Right cardiac atrium (tissue), 5 donors: ENCODE measurements at regions not wholly inside any gene's neighbourhood (a gene's known extent, or its start where the extent isn't known, plus 50 kb on each side); places are given as distances from the start of the nearest gene placed in this dataset.
"Not testable (repeated sequence)": the region's sequence is repeated elsewhere in the genome, so short reads cannot be mapped to it uniquely, and the experiment has no call there.

ENCODE experiments used
- ATAC-seq, 2 donors: fragments of 200-7000 bp; cut with Tn5 transposase; one replicate each; pipeline versions ENCODE4 v1.8.0 to v1.9.1; 2020; ENCODE audit warnings: moderate library complexity in 2 of 2, mild to moderate bottlenecking in 1 of 2
- DNase-seq, 3 donors: peaks; one replicate each; pipeline ENCODE4 v3.0.0-alpha.2; 2020
- H3K27ac ChIP-seq: one replicate; pipeline ENCODE4 v1.5.1; 2013; ENCODE audit warnings: mild to moderate bottlenecking, low read length, control low read depth, moderate library complexity
- H3K27me3 ChIP-seq: one replicate; pipeline ENCODE4 v1.6.1; 2013; ENCODE audit not compliant: control insufficient read depth, insufficient read depth
- H3K4me1 ChIP-seq: one replicate; pipeline ENCODE4 v1.6.1; 2013; ENCODE audit warnings: low read length; ENCODE audit not compliant: control insufficient read depth, insufficient read depth
- H3K4me3 ChIP-seq: one replicate; pipeline ENCODE4 v1.5.1; 2013; ENCODE audit warnings: low read length, control low read depth
- H3K9me3 ChIP-seq: one replicate; pipeline ENCODE4 v1.6.1; 2013; ENCODE audit warnings: low read length; ENCODE audit not compliant: control insufficient read depth
- WGBS: extraction: QIAGEN DNeasy Blood & Tissue Kit; methylation state at CpG from one replicate; pipeline ENCODE4 v1.1.7; 2013; 5-methylcytosine and 5-hydroxymethylcytosine counted together
- intact Hi-C, 4 donors: fragments of 100-400 bp; cut with DNase I; formaldehyde crosslinking; loops; one replicate each; pipeline versions ENCODE4 v1.11.0 to v1.14.0; 2022 to 2023
- donor health status: healthy with polysubstance abuse.
- donor health status: DM: no; HTN: yes; CAD: no.
- donor health status: DM: no; HTN: no; CAD: no.
- donor health status: DM: no; HTN: yes; CAD: no; lungs with severe emphysema.
- donor health status: DM: yes; HTN: yes; CAD: no.

- Histone ChIP-seq H3K27ac (no peak overlapping the region), H3K27me3 (no peaks in the 10 kb centered on the region), H3K4me1 (no peaks in the 10 kb centered on the region), H3K4me3 (no peak overlapping the region), H3K9me3 (no peaks in the 10 kb centered on the region)
- ATAC-seq (no peak), DNase-seq (no peak)
- intact Hi-C loops = no loop called here
- 64% methylated on average over 1 of the region's 1 CpG for WGBS
Observed at GRCh38 chr6:152811785-152812184, 61.2 kb downstream of the VIP start.

- Histone ChIP-seq H3K27ac (no peak overlapping the region), H3K4me1 (no peaks in the 10 kb centered on the region), H3K4me3 (no peak overlapping the region), H3K27me3 (no peaks in the 10 kb centered on the region), H3K9me3 (no peaks in the 10 kb centered on the region)
- DNase-seq (no peak), ATAC-seq (no peak)
- WGBS = 79% methylated on average over 5 of the region's 5 CpGs
- intact Hi-C loops = no loop called here
Observed at GRCh38 chr6:152815230-152815872, 64.8 kb downstream of the VIP start.

- intact Hi-C loops = no loop called here
- 50% methylated on average over 3 of the region's 3 CpGs for WGBS
- H3K9me3 ChIP-seq = no peaks in the 10 kb centered on the region
Observed at GRCh38 chr6:152816055-152816454, 65.5 kb downstream of the VIP start.

GRCh38 chr6:152821525-152821924 lies 70.9 kb downstream of the VIP start:
- Histone ChIP-seq H3K9me3 (no peaks in the 10 kb centered on the region), H3K27me3 (no peaks in the 10 kb centered on the region), H3K4me3 (no peak overlapping the region), H3K27ac (no peak overlapping the region), H3K4me1 (no peaks in the 10 kb centered on the region)
- intact Hi-C loops = no loop called here
- ATAC-seq = no peak
- WGBS = 43% methylated on average over 4 of the region's 4 CpGs
- DNase-seq = no peak

More at GRCh38 chr6:152816055-152816454, 65.5 kb downstream of the VIP start:
- Histone ChIP-seq H3K27me3 (no peaks in the 10 kb centered on the region), H3K27ac (no peak overlapping the region), H3K4me1 (no peaks in the 10 kb centered on the region), H3K4me3 (no peak overlapping the region)
- ATAC-seq (no peak), DNase-seq (no peak)

- Histone ChIP-seq H3K27me3 (no peaks in the 10 kb centered on the region), H3K4me1 (no peaks in the 10 kb centered on the region), H3K4me3 (no peak overlapping the region), H3K27ac (no peak overlapping the region), H3K9me3 (no peaks in the 10 kb centered on the region)
- ATAC-seq (no peak), DNase-seq (no peak)
- 91% methylated on average over 2 of the region's 2 CpGs for WGBS
- intact Hi-C loops = no loop called here
Observed at GRCh38 chr6:152824666-152825065, 74.1 kb downstream of the VIP start.

GRCh38 chr6:152828431-152828830 lies 77.8 kb downstream of the VIP start:
- no peaks in the 10 kb centered on the region for H3K4me1 ChIP-seq
- no peak overlapping the region for H3K4me3 ChIP-seq
- H3K27me3 ChIP-seq = no peaks in the 10 kb centered on the region
- H3K27ac ChIP-seq = no peak overlapping the region
- no peaks in the 10 kb centered on the region for H3K9me3 ChIP-seq
- DNase-seq = no peak
- 40% methylated on average over 1 of the region's 1 CpG for WGBS
- intact Hi-C loops = no loop called here
- ATAC-seq = no peak

GRCh38 chr6:152834366-152834765 lies 83.8 kb downstream of the VIP start:
- intact Hi-C loops, DNase-seq, H3K4me3 ChIP-seq, H3K4me1 ChIP-seq, H3K27me3 ChIP-seq, H3K9me3 ChIP-seq, H3K27ac ChIP-seq, ATAC-seq: not testable (repeated sequence)
- 96% methylated on average over 31 of the region's 31 CpGs for WGBS

- 17% methylated on average over 1 of the region's 1 CpG for WGBS
- intact Hi-C loops = no loop called here
- no peaks in the 10 kb centered on the region for H3K4me1 ChIP-seq
- no peak overlapping the region for H3K27ac ChIP-seq
- no peak overlapping the region for H3K4me3 ChIP-seq
- H3K27me3 ChIP-seq = no peaks in the 10 kb centered on the region
- DNase-seq (no peak), ATAC-seq (no peak)
- no peaks in the 10 kb centered on the region for H3K9me3 ChIP-seq
Observed at GRCh38 chr6:152836523-152836922, 85.9 kb downstream of the VIP start.

- intact Hi-C loops = no loop called here
- DNase-seq = no peak
- Histone ChIP-seq H3K4me3 (no peak overlapping the region), H3K4me1 (no peaks in the 10 kb centered on the region), H3K9me3 (no peaks in the 10 kb centered on the region), H3K27me3 (no peaks in the 10 kb centered on the region), H3K27ac (no peak overlapping the region)
- ATAC-seq = no peak
Observed at GRCh38 chr6:152845421-152845820, 94.8 kb downstream of the VIP start.

- DNase-seq = no peak
- 87% methylated on average over 5 of the region's 5 CpGs for WGBS
- Histone ChIP-seq H3K27ac (no peak overlapping the region), H3K4me1 (no peaks in the 10 kb centered on the region), H3K9me3 (no peaks in the 10 kb centered on the region), H3K4me3 (no peak overlapping the region), H3K27me3 (no peaks in the 10 kb centered on the region)
- intact Hi-C loops = no loop called here
- no peak for ATAC-seq
Observed at GRCh38 chr6:152846825-152847224, 96.2 kb downstream of the VIP start.

- Histone ChIP-seq H3K4me3 (no peak overlapping the region), H3K27ac (no peak overlapping the region), H3K9me3 (no peaks in the 10 kb centered on the region), H3K4me1 (no peaks in the 10 kb centered on the region), H3K27me3 (no peaks in the 10 kb centered on the region)
- WGBS = 72% methylated on average over 3 of the region's 3 CpGs
- DNase-seq (no peak), ATAC-seq (no peak)
- intact Hi-C loops = no loop called here
Observed at GRCh38 chr6:152848919-152849318, 98.3 kb downstream of the VIP start.
